Esophagus squamous epithelium (tissue), 5 donors: ENCODE measurements at regions not wholly inside any gene's neighbourhood (a gene's known extent, or its start where the extent isn't known, plus 50 kb on each side); places are given as distances from the start of the nearest gene placed in this dataset.

ENCODE experiments used
- DNase-seq: peaks from one replicate; lab custom pipeline; 2025; lab: John Stamatoyannopoulos, UW
- H3K27ac ChIP-seq, 4 donors: fragments of 200-600 bp; sonication (generic); one replicate each; pipeline ENCODE4 v1.5.1; 2016 to 2019; ENCODE audit warnings: mild to moderate bottlenecking in 1 of 4
- H3K27me3 ChIP-seq, 4 donors: fragments of 200-600 bp; sonication (generic); 1 replicate in 3 of 4; 2 replicates in 1 of 4; pipeline versions ENCODE4 v1.5.1 to v1.6.0; 2017 to 2021; ENCODE audit warnings: antibody characterized with exemption in 1 of 4
- H3K36me3 ChIP-seq, 3 donors: fragments of 200-600 bp; sonication (generic); one replicate each; pipeline ENCODE4 v1.5.1; 2016 to 2019
- H3K4me1 ChIP-seq, 3 donors: fragments of 200-600 bp; sonication (generic); one replicate each; pipeline ENCODE4 v1.5.1; 2017 to 2019
- H3K4me3 ChIP-seq, 4 donors: fragments of 200-600 bp; sonication (generic); 1 replicate in 3 of 4; 2 replicates in 1 of 4; pipeline ENCODE4 v1.5.1; 2016 to 2019; ENCODE audit warnings: mild to moderate bottlenecking in 2 of 4, moderate library complexity in 1 of 4
- H3K9me3 ChIP-seq, 3 donors: fragments of 200-600 bp; sonication (generic); one replicate each; pipeline ENCODE4 v1.5.1; 2016 to 2019
- POLR2A ChIP-seq, 4 donors: fragments of 450-650 bp; IDR thresholded peaks; one replicate each; pipeline ENCODE4 v1.6.1; 2017; ENCODE audit warnings: antibody characterized with exemption in 4 of 4, mild to moderate bottlenecking in 4 of 4, moderate library complexity in 3 of 4
- WGBS, 2 donors: methylation state at CpG; one replicate each; pipeline ENCODE4 v1.1.5; 2018; 5-methylcytosine and 5-hydroxymethylcytosine counted together
- intact Hi-C: fragments of 100-400 bp; cut with DNase I; formaldehyde crosslinking; loops from one replicate; pipeline ENCODE4 v1.15.0; 2022
- TF ChIP-seq, protein P1 (sequence below), 6 experiments: fragments of 450-650 bp in 4 of 6; fragments of 200-600 bp in 2 of 6; sonication (generic) in 2 of 6; IDR thresholded peaks; one replicate each; pipeline ENCODE4 v1.5.1; 2016 to 2019; ENCODE audit warnings: antibody characterized with exemption in 6 of 6, mild to moderate bottlenecking in 4 of 6, moderate library complexity in 4 of 6
- donor health status: DM: yes; HTN: yes; CAD: no.

DNA sequence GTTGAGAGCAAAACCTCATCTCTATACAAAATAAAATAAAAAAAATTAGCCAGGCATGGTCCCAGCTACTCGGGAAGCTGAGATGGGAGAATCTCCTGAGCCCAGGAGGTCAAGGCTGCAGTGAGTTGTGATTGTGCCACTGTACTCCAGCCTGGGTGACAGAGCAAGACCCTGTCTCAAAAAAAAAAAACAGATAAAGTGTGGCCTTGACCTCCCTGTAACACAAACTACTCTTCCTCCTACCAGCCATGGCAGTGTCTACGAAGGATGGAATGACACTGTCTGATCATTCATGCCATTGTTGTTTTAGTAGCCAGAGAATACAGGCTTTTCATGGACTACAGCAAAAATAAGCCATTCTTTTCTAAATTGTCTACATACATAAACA is 117.1 kb upstream of the IQSEC1 start:
- TF ChIP-seq, protein P1, sequence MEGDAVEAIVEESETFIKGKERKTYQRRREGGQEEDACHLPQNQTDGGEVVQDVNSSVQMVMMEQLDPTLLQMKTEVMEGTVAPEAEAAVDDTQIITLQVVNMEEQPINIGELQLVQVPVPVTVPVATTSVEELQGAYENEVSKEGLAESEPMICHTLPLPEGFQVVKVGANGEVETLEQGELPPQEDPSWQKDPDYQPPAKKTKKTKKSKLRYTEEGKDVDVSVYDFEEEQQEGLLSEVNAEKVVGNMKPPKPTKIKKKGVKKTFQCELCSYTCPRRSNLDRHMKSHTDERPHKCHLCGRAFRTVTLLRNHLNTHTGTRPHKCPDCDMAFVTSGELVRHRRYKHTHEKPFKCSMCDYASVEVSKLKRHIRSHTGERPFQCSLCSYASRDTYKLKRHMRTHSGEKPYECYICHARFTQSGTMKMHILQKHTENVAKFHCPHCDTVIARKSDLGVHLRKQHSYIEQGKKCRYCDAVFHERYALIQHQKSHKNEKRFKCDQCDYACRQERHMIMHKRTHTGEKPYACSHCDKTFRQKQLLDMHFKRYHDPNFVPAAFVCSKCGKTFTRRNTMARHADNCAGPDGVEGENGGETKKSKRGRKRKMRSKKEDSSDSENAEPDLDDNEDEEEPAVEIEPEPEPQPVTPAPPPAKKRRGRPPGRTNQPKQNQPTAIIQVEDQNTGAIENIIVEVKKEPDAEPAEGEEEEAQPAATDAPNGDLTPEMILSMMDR (IDR thresholded peaks at IDR 0.05): no peak
- TF ChIP-seq POLR2A (IDR thresholded peaks at IDR 0.05): no peak
- Histone ChIP-seq H3K27ac (no peak overlapping the region), H3K27me3 (peaks cover 0 to 29% (median 0%) of the 10 kb centered on the region in 4 donors), H3K4me3 (no peak overlapping the region), H3K4me1 (peaks cover 0 to 5% (median 0%) of the 10 kb centered on the region in 3 donors), H3K36me3 (no peaks in the 10 kb centered on the region), H3K9me3 (no peaks in the 10 kb centered on the region)
- intact Hi-C loops: no loop called here
- no peak for DNase-seq
- 64 to 78% methylated on average over 2 of the region's 2 CpGs for WGBS, 2 donors

DNA sequence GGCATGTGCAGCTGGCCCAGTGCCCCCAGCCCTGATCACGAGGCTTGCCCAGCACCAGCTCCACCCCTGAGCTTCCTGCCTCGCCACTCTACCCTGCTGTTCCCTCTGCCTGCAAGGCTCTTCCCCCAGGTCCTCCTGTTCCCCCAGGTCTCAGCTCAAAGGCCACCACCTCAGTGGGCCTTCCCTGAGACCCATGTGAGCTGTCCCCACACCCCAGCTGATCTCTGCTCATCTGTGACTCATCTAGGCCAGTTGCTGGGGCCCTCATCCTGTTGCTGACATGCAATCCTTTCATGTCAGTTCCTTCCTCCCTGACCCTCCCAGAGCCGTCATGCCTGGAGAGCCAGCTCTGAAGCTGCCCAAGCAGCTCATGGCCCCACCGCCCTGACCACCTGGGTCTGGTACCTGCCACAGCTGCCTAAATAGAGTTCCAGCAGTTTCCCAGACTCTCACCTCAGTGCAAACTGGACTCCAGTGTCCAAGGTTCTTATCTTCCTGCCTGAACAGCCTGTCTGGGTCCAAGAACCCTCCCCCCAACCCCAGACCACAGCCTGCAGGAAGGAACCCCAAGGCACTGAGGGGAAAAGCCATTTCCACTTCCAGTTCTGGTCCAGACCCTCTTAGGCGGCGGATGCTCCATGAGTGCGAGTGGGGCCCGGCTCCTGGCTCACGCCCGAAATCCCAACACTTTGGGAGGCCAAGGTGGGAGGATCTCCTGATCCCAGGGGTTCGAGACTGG is 116.6 kb upstream of the IQSEC1 start:
- H3K9me3 ChIP-seq: no peaks in the 10 kb centered on the region
- peaks cover 0 to 5% (median 0%) of the 10 kb centered on the region in 3 donors for H3K4me1 ChIP-seq
- H3K4me3 ChIP-seq: no peak overlapping the region
- intact Hi-C loops: no loop called here
- H3K36me3 ChIP-seq: no peaks in the 10 kb centered on the region
- 31 to 75% methylated on average over 3 to 6 of the region's 11 CpGs for WGBS, 2 donors
- H3K27me3 ChIP-seq: peaks cover 0 to 26% (median 0%) of the 10 kb centered on the region in 4 donors
- TF ChIP-seq, protein P1 (IDR thresholded peaks at IDR 0.05): no peak
- TF ChIP-seq POLR2A (IDR thresholded peaks at IDR 0.05): no peak
- no peak for DNase-seq
- no peak overlapping the region for H3K27ac ChIP-seq

DNA sequence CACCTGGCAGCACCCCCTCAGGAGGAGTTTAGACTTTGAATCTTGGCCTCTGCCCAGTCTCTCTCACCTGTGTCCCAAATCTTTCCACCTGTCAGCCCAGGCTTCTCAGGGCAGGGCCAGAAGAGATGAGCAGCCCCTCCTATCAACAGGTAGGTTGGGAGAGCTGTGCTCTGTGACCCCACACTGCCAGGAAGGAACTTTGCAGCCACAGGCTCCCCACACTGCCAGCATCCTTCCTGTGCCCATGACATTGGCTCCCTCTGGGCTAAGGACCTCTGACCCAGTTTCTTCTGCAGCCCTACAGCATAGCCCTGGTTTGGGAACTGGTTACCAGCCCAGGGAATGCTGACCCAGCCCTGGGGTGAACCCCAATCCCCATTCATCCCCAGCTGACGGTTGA is 115.7 kb upstream of the IQSEC1 start:
- H3K9me3 ChIP-seq: no peaks in the 10 kb centered on the region
- WGBS, 2 donors: 67 to 90% methylated on average over 1 of the region's 1 CpG
- no peak overlapping the region for H3K27ac ChIP-seq
- H3K27me3 ChIP-seq: peaks cover 0 to 18% (median 0%) of the 10 kb centered on the region in 4 donors
- H3K36me3 ChIP-seq: no peaks in the 10 kb centered on the region
- DNase-seq: no peak
- no peak for TF ChIP-seq POLR2A (IDR thresholded peaks at IDR 0.05)
- TF ChIP-seq, protein P1 (IDR thresholded peaks at IDR 0.05): no peak
- peaks cover 0 to 5% (median 0%) of the 10 kb centered on the region in 3 donors for H3K4me1 ChIP-seq
- intact Hi-C loops: no loop called here
- no peak overlapping the region for H3K4me3 ChIP-seq

DNA sequence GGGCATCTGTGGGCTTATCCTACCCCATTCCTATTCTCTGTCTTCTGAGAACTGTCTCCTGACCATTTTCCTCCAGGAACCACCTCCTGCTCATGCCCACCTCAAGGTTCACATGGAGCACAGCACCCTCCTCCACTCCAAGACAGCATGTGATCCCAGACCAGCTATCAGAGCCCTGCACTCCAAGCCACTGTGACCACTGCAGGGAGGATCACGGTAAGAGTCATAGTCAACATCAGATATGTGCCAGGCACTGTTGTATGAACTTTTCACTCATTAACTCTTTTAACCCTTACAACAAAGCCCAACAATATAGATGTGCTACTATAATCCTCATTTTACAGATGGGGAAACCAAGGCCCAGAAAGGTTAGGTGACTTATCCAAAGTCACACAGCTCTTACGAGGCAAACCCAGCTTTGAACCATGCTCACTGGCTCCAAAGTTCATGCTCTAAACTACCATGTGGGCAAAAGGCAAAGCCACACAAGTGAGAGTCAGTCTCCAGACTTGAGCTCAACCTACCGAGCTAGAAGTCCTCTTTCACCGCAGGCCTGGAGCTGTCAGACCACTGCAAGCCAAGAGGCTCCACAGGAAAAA is 115.1 kb upstream of the IQSEC1 start:
- Histone ChIP-seq H3K9me3 (no peaks in the 10 kb centered on the region), H3K27ac (no peak overlapping the region), H3K27me3 (peaks cover 0 to 11% (median 0%) of the 10 kb centered on the region in 4 donors), H3K4me3 (no peak overlapping the region), H3K36me3 (no peaks in the 10 kb centered on the region), H3K4me1 (peaks cover 0 to 5% (median 0%) of the 10 kb centered on the region in 3 donors)
- no peak for DNase-seq
- TF ChIP-seq, protein P1 (IDR thresholded peaks at IDR 0.05): no peak
- no peak for TF ChIP-seq POLR2A (IDR thresholded peaks at IDR 0.05)
- WGBS, 2 donors: 88 to 90% methylated on average over 4 of the region's 4 CpGs
- intact Hi-C loops: no loop called here

DNA sequence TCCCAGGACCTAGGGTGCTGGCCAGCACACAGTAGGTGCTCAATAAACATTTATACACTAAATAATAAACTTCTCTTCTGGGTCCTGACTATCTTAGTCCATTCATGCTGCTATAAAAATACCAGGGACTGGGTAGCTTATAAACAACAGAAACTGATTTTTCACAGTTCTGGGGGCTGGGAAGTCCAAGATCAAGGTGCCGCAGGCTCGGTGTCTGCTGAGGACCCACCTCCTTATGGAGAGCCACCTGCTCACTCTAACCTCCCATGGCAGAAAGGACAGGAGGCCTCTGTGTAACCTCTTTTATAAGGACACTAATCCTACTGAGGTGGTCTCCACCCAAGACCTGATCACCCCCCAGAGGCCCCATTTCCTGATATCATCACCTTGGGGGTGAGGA is 114.4 kb upstream of the IQSEC1 start:
- Histone ChIP-seq H3K4me3 (no peak overlapping the region), H3K4me1 (peaks cover 0 to 5% (median 0%) of the 10 kb centered on the region in 3 donors), H3K27ac (no peak overlapping the region), H3K27me3 (peaks cover 0 to 4% (median 0%) of the 10 kb centered on the region in 4 donors), H3K36me3 (no peaks in the 10 kb centered on the region), H3K9me3 (no peaks in the 10 kb centered on the region)
- intact Hi-C loops: no loop called here
- TF ChIP-seq, protein P1 (IDR thresholded peaks at IDR 0.05): no peak
- TF ChIP-seq POLR2A (IDR thresholded peaks at IDR 0.05): no peak
- no peak for DNase-seq
- 94 to 100% methylated on average over 2 of the region's 2 CpGs for WGBS, 2 donors
